GM12865 (cell line): ENCODE measurements at regions not wholly inside any gene's neighbourhood (a gene's known extent, or its start where the extent isn't known, plus 50 kb on each side); places are given as distances from the start of the nearest gene placed in this dataset.

Source experiments
- DNase-seq: peaks from one replicate; pipeline ENCODE4 v3.0.0; 2010; ENCODE audit warnings: low read depth
- H3K4me3 ChIP-seq: 2 replicates; pipeline ENCODE4 v1.5.1; 2011; ENCODE audit warnings: mild to moderate bottlenecking, low read depth, low read length, control low read depth
- CTCF ChIP-seq: IDR thresholded peaks from 2 replicates; pipeline ENCODE4 v1.5.1; 2011; ENCODE audit warnings: low read length, control low read depth, low read depth, inconsistent platforms; ENCODE audit not compliant: insufficient read depth; ENCODE audit errors: missing control alignments

- no peak for DNase-seq
- no peak for TF ChIP-seq CTCF
- H3K4me3 ChIP-seq = no peak overlapping the region
Observed at GRCh38 chr7:110593355-110593754, 497.6 kb upstream of the LRRN3 start.

DNA sequence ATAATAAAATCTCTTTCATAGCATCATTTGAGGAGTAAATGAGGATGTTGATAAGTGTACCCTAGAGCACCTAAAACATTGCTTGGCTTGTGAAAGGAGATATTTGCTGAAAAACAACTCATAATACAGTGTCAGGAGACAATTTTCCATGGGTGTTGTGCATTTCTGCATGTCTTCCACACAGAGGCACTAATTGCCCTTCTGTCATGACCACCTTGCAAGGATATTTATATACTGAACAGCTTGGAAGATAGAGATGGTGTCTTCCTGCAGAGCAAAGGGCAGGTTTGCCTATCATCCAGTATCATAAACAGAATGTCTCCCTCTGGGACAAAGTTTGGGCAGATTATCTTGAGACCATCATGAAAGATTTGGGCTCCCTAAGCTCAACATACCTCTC, 495.2 kb upstream of the LRRN3 start:
- H3K4me3 ChIP-seq = no peak overlapping the region
- no peak for DNase-seq
- TF ChIP-seq CTCF = no peak

- no peak for TF ChIP-seq CTCF
- H3K4me3 ChIP-seq = no peak overlapping the region
- no peak for DNase-seq
Observed at GRCh38 chr7:110600956-110601355, 490.0 kb upstream of the LRRN3 start.

DNA sequence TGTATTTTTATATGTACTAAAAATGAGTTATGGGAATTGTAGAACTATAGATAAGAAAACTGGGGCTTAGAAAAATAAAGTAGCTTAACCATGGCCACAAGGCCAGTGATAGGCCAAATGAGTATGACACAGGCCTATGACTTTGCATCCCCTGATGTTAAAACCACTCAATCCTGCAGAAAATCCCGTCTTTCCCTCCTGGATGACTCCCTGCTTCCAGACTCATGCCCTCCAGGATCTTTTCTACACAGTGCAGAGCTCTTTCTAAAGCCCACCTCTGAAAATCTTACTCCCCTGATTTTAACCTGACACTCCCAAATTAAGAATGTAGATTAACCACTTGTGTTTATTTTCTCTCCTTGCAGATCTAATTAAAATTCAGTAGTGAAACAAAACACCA, 489.2 kb upstream of the LRRN3 start:
- no peak overlapping the region for H3K4me3 ChIP-seq
- DNase-seq = no peak
- TF ChIP-seq CTCF = no peak

- no peak for DNase-seq
Observed at GRCh38 chr7:110604206-110604605, 486.7 kb upstream of the LRRN3 start.

GRCh38 chr7:110604885-110605284, 486.0 kb upstream of the LRRN3 start:
- H3K4me3 ChIP-seq = no peak overlapping the region
- no peak for DNase-seq
- no peak for TF ChIP-seq CTCF

More at GRCh38 chr7:110604206-110604605, 486.7 kb upstream of the LRRN3 start:
- H3K4me3 ChIP-seq = no peak overlapping the region
- TF ChIP-seq CTCF = no peak

- H3K4me3 ChIP-seq = no peak overlapping the region
- no peak for TF ChIP-seq CTCF
- no peak for DNase-seq
Observed at GRCh38 chr7:110607050-110607857, 483.7 kb upstream of the LRRN3 start.
